Astrocyte (in vitro differentiated cells and primary cell): ENCODE measurements at regions not wholly inside any gene's neighbourhood (a gene's known extent, or its start where the extent isn't known, plus 50 kb on each side); places are given as distances from the start of the nearest gene placed in this dataset.

Experiments used
- DNase-seq: peaks from one replicate; pipeline ENCODE4 v3.0.0-alpha.2; 2010; ENCODE audit warnings: low read depth
- FAIRE-seq: peaks from 2 replicates; lab custom pipeline; 2011; peaks lifted over from hg19 to GRCh38; lab: Jason Lieb, UNC
- H2AFZ ChIP-seq: 2 replicates; pipeline ENCODE4 v1.6.0; 2012; ENCODE audit warnings: low read depth, low read length, inconsistent platforms
- H3K27ac ChIP-seq: 2 replicates; pipeline ENCODE4 v1.5.1; 2011; ENCODE audit warnings: low read depth, low read length, inconsistent platforms
- H3K27me3 ChIP-seq: 2 replicates; pipeline ENCODE4 v1.6.0; 2011; ENCODE audit warnings: low read length, inconsistent platforms; ENCODE audit not compliant: insufficient read depth
- H3K36me3 ChIP-seq: 2 replicates; pipeline ENCODE4 v1.5.1; 2011; ENCODE audit warnings: low read length, inconsistent platforms; ENCODE audit not compliant: insufficient read depth
- H3K4me1 ChIP-seq: 2 replicates; pipeline ENCODE4 v1.5.1; 2011; ENCODE audit warnings: low read length, inconsistent platforms; ENCODE audit not compliant: insufficient read depth
- H3K4me2 ChIP-seq: 2 replicates; pipeline ENCODE4 v1.6.0; 2012; ENCODE audit warnings: low read length, inconsistent platforms
- H3K4me3 ChIP-seq: 2 replicates; pipeline ENCODE4 v1.5.1; 2011; ENCODE audit warnings: low read depth, mild to moderate bottlenecking, low read length, inconsistent platforms; ENCODE audit not compliant: insufficient read depth
- H3K79me2 ChIP-seq: 2 replicates; pipeline ENCODE4 v1.6.0; 2012; ENCODE audit warnings: mild to moderate bottlenecking, low read length, inconsistent platforms; ENCODE audit not compliant: insufficient read depth
- H3K9ac ChIP-seq: 2 replicates; pipeline ENCODE4 v1.6.0; 2012; ENCODE audit warnings: mild to moderate bottlenecking, low read length, inconsistent platforms
- H3K9me3 ChIP-seq: 2 replicates; pipeline ENCODE4 v1.5.1; 2012; ENCODE audit warnings: low read depth, mild to moderate bottlenecking, low read length, inconsistent platforms; ENCODE audit not compliant: insufficient read depth
- H4K20me1 ChIP-seq: 2 replicates; pipeline ENCODE4 v1.6.0; 2012; ENCODE audit warnings: low read length, inconsistent platforms; ENCODE audit not compliant: insufficient read depth
- H3K27ac Mint-ChIP-seq: one replicate; pipeline ENCODE4 v1.8.0; 2021; ENCODE audit warnings: mild to moderate bottlenecking, mixed read lengths; ENCODE audit not compliant: unreplicated experiment
- H3K27me3 Mint-ChIP-seq: one replicate; pipeline ENCODE4 v1.8.0; 2021; ENCODE audit warnings: low read depth, mixed read lengths; ENCODE audit not compliant: unreplicated experiment
- H3K36me3 Mint-ChIP-seq: one replicate; pipeline ENCODE4 v1.8.0; 2021; ENCODE audit warnings: low read depth, mixed read lengths; ENCODE audit not compliant: unreplicated experiment
- H3K4me1 Mint-ChIP-seq: one replicate; pipeline ENCODE4 v1.8.0; 2021; ENCODE audit warnings: low read depth, mixed read lengths; ENCODE audit not compliant: unreplicated experiment
- H3K4me3 Mint-ChIP-seq: one replicate; pipeline ENCODE4 v1.8.0; 2021; ENCODE audit warnings: mild to moderate bottlenecking, moderate library complexity, mixed read lengths; ENCODE audit not compliant: unreplicated experiment
- H3K9me3 Mint-ChIP-seq: one replicate; pipeline ENCODE4 v1.8.0; 2021; ENCODE audit warnings: mild to moderate bottlenecking, mixed read lengths; ENCODE audit not compliant: unreplicated experiment
- CTCF ChIP-seq: IDR thresholded peaks from 2 replicates; pipeline ENCODE4 v1.5.1; 2011; ENCODE audit warnings: low read depth, mild to moderate bottlenecking, inconsistent platforms, low read length, moderate library complexity; ENCODE audit not compliant: insufficient read depth
- EZH2 ChIP-seq: IDR thresholded peaks from 2 replicates; pipeline ENCODE4 v1.6.1; 2012; ENCODE audit warnings: mild to moderate bottlenecking, low read length, inconsistent platforms; ENCODE audit not compliant: insufficient read depth

GRCh38 chr1:106677721-106678120, 378.8 kb upstream of the PRMT6 start:
- H3K9ac ChIP-seq: no peak overlapping the region
- H3K4me2 ChIP-seq: no peak overlapping the region
- no peak overlapping the region for H2AFZ ChIP-seq
- no peaks in the 10 kb centered on the region for H3K4me1 ChIP-seq
- TF ChIP-seq CTCF (no peak), EZH2 (no peak)
- H3K4me3 Mint-ChIP-seq: no peak overlapping the region
- DNase-seq (no peak), FAIRE-seq (no peak)
- H4K20me1 ChIP-seq: no peaks in the 10 kb centered on the region
- no peak overlapping the region for H3K27ac Mint-ChIP-seq
- H3K36me3 ChIP-seq: no peaks in the 10 kb centered on the region
- no peaks in the 10 kb centered on the region for H3K9me3 Mint-ChIP-seq
- H3K27me3 Mint-ChIP-seq: no peaks in the 10 kb centered on the region
- no peaks in the 10 kb centered on the region for H3K27me3 ChIP-seq
- no peak overlapping the region for H3K4me3 ChIP-seq
- no peaks in the 10 kb centered on the region for H3K79me2 ChIP-seq
- H3K36me3 Mint-ChIP-seq: no peaks in the 10 kb centered on the region
- no peak overlapping the region for H3K27ac ChIP-seq
- H3K9me3 ChIP-seq: no peaks in the 10 kb centered on the region
- no peaks in the 10 kb centered on the region for H3K4me1 Mint-ChIP-seq

- H3K9ac ChIP-seq: no peak overlapping the region
- no peaks in the 10 kb centered on the region for H3K4me1 Mint-ChIP-seq
- no peaks in the 10 kb centered on the region for H3K9me3 Mint-ChIP-seq
- H3K36me3 ChIP-seq: no peaks in the 10 kb centered on the region
- H3K27ac ChIP-seq: no peak overlapping the region
- H2AFZ ChIP-seq: no peak overlapping the region
- no peaks in the 10 kb centered on the region for H3K79me2 ChIP-seq
- DNase-seq (no peak), FAIRE-seq (no peak)
- no peak overlapping the region for H3K4me2 ChIP-seq
- TF ChIP-seq EZH2: no peak
- TF ChIP-seq CTCF: no peak
- no peak overlapping the region for H3K4me3 ChIP-seq
- H3K4me1 ChIP-seq: no peaks in the 10 kb centered on the region
- H3K9me3 ChIP-seq: no peaks in the 10 kb centered on the region
- no peak overlapping the region for H3K27ac Mint-ChIP-seq
- H3K27me3 ChIP-seq: no peaks in the 10 kb centered on the region
- no peak overlapping the region for H3K4me3 Mint-ChIP-seq
- H3K27me3 Mint-ChIP-seq: no peaks in the 10 kb centered on the region
- H4K20me1 ChIP-seq: no peaks in the 10 kb centered on the region
- no peaks in the 10 kb centered on the region for H3K36me3 Mint-ChIP-seq
These were observed 378.0 kb upstream of the PRMT6 start for GRCh38 chr1:106678279-106679050.

- Histone ChIP-seq H3K4me1 (no peaks in the 10 kb centered on the region), H3K79me2 (no peaks in the 10 kb centered on the region), H3K4me3 (no peak overlapping the region), H2AFZ (no peak overlapping the region), H3K9ac (no peak overlapping the region), H3K27me3 (no peaks in the 10 kb centered on the region), H3K4me2 (no peak overlapping the region), H4K20me1 (no peaks in the 10 kb centered on the region), H3K27ac (no peak overlapping the region), H3K9me3 (no peaks in the 10 kb centered on the region), H3K36me3 (no peaks in the 10 kb centered on the region)
- DNase-seq: no peak
- no peak for FAIRE-seq
- no peak overlapping the region for H3K27ac Mint-ChIP-seq
- no peaks in the 10 kb centered on the region for H3K9me3 Mint-ChIP-seq
- H3K4me1 Mint-ChIP-seq: no peaks in the 10 kb centered on the region
- H3K36me3 Mint-ChIP-seq: no peaks in the 10 kb centered on the region
- TF ChIP-seq CTCF (no peak), EZH2 (no peak)
- H3K27me3 Mint-ChIP-seq: no peaks in the 10 kb centered on the region
- H3K4me3 Mint-ChIP-seq: no peak overlapping the region
These were observed 376.3 kb upstream of the PRMT6 start for GRCh38 chr1:106680216-106680615.
